Hippocampal formation (tissue), 2 donors: ENCODE measurements at regions not wholly inside any gene's neighbourhood (a gene's known extent, or its start where the extent isn't known, plus 50 kb on each side); places are given as distances from the start of the nearest gene placed in this dataset.
"Not testable (repeated sequence)": the region's sequence is repeated elsewhere in the genome, so short reads cannot be mapped to it uniquely, and the experiment has no call there.

ENCODE experiments used
- DNase-seq, 2 donors: peaks; one replicate each; lab custom pipeline; 2025; lab: John Stamatoyannopoulos, UW

DNA sequence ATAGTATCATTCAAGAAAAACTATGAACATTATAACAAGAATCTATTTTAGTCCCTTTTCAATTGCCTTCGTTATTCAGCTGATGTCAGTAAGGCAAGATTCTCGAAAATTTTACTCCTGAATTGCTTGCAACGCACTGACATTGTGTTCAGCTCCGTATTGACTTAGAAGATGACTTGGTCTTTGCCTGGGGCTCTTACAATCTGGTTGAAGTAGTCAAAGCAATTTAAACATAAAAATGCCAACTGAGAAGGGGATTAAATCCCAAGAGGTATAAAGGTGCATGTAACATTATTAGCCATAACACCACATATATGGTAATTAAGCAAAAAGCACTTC lies 507.1 kb downstream of the CENPC start:
- DNase-seq, result no peak

DNA sequence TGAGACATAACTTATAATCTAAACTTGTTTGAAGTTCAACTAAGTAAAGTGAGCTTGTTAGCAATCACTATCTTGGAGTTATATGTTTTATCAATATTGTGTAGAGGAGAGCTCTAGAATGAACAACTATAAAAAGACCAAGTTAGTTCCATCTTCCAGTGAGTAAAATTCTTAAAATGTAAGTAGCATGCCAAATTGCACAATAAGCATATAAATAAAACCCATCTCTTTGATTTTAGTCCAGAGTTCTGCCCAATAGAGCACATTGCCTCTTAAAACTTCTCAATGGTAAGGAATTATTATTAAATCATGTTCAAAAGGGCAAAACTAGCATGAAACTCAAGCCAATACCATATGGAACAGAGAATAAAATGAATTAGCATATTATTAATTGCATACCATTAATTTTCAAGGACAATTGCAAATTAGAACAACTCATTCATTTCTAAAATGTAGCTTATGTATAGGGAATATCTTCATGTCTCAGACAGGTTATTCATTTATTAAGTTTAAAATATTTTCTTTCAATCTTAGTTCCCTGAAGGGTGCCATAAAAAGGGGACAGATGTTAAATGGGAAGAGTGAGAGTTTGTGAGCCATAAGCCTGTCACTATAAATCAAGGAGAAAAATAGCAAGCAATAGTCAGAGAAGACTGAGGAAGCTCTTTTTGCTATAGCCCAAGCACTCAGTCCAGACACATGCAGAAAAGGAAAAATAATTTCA lies 507.6 kb downstream of the CENPC start:
- no peak for DNase-seq

DNA sequence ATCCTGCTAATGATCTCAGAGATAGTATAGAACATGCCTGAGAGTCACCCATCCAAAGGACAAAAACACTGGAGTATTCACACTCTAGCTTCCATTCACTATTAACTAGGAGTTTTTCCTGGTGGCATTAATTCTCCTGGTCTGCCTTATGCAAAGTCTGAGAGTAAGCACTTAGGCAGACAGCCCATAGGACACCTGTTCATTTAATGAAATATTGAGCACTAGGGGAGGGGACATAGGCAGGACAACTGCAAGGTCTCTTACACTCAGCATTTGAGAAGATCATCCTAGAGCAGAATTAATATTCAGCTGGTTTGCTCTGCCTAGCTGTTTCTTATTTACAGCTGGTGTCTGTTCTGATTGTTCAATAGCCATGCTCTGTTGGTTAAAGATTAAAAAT lies 508.5 kb downstream of the CENPC start:
- DNase-seq, result no peak

DNA sequence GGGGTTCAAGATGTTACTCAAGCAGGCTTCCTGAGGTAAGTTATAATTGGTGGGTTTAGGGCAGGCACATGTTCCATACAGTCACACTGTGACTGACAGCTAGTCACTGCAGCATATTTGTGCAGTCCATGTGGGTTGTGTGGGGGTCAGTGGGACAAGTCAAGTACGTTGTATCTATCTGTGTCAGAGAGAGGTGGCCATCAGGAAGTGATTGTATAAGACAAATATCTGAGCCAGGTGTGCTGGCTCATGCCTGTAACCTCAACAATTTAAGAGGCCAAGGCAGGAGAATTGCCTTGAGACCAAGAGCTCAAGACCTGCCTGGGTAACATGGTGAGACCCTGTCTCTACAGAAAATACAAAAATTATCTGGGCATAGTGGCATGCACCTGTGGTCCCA lies 509.3 kb downstream of the CENPC start:
- no peak for DNase-seq

DNA sequence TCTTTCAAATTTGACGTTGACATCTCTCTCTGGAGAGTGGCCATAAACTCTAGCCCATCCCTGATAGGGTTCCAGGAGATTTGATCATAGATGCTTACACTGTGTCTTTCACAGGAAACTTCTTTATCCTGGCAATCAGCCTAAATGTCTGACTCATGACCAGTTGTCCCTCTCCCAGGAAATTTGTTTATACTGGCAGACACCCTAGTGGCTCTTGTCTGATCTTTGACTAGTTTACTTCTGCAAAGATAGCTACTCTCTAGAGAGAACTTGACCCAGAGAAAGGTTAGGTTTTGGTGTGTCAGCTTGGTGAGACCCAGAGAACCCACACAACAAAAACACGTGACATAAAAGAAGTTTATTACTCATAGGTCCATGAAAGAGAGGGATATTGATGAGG lies 509.8 kb downstream of the CENPC start:
- DNase-seq, result no peak

DNA sequence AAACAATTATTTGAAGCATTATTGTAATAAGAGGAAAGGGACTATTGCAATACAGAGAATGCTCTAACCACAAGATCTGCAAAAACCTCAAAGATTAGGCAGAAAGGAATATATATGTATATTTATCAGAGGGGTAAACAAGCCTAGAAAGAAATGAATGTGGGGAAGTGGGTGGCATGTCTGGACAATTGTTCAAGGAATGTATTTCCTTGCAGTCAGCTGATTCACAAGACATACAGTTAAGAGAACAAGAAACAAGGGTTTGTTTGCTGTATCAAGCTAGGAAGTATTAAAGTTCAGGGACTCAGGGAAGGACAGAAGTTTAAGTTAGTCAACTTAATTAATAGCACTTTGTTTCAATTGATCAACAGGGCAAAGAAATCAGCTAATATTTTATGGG lies 514.7 kb downstream of the CENPC start:
- DNase-seq, result no peak

DNA sequence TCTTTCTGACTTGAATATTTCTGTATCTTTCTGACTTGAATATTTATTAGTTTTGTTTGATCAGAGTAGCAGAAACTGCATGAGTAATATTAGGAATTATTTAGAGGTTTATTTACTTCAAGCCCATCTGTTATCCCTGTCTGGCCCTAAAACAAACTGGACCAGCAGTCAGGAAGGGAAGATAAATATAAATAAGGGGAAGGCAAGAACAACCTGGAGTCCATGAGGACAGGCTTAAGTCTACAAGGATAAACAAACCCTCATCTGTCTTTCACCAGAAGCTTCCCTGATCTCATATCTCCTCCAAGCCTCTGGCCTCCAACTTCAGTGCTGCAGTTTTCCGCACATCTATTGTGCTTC lies 524.9 kb downstream of the CENPC start:
- no peak for DNase-seq

DNA sequence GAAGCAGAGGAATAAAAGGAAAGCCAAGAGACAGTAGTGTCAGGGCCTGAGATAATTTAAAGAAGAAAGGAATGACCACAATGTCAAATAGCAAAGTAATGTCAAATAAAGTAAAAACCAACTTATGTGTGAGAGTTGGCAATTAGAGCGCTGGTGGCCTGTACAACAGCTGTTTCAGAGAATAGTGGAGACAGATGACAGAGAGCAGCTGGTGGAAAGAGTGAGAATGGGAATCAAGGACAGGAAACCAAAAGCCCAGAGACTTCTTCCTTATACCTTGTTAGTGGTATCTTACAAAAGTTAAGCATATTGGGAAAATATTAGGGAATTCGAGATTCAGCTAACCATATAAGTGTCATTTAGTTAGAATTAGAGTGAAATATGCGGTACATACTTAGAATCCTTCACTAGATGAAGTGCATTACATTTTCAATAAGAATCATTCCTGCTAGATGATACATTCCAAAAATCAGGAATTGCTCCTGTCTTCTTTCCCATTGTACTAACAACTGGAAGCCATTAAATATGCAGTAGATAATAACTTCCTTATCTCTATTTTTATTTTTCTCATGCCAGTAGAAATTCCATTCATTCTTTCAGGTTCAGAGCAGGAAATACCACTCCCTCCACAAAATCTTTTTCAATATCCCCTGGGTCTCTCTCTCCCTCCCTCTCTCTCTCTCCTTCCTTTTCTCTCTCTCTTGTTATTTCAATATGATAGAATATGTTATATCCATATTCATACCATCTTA lies 525.4 kb downstream of the CENPC start:
- DNase-seq, result no peak

DNA sequence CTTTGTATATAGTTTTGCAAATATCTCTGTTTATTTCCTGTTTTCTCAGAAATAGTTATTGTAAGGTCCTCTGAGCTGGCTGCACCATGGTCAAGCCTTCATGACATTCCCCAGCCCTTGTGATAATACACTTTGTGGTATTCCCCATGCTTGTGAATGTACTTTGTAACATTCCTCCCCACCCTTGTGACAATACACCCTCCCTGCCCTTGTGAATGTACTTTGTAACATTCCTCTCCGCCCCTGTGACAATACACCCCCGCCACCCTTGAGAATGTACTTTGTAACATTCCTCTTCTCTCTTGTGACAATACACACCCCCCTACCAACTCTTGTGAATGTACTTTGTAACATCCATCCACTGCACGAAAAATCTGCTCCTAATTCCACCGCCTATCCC lies 530.7 kb downstream of the CENPC start:
- DNase-seq, result no peak

DNA sequence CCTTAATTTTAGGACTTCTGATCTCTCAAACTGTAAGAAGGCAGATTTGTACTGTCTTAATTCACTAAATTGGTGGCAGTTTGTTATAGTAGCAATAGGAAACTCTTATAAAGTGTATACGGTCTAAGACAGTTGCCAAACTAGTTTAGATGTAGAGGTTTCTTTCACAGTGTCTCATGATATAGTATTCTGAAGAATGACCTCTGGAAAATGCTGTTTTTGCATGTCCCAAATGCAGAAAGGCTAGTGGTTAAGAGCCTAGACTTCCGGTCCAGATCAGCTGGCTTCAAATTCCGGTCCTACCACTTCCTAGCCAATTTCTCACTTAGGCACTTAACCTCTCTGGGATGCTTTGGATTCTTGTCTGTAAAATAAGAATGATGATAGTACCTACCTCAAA lies 538.5 kb downstream of the CENPC start:
- no peak for DNase-seq

DNA sequence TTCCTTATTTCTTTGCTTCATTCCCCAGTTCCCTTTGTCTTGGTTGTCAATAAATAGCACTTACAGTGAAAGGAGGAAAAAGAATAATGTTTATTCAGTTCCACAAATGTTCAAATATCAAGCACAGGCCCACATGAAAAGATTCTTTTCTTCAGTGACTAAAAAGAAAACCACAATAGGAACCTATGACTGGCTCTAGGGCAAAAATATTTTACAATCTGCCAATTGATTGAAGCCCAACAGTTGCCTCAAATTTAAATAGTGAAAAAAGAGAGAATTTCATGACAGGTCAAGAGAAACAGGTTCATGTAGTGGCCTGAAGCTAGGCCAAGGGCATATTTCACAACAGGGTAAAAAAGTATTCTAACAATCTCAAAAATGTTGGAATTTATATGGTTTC lies 553.8 kb downstream of the CENPC start:
- no peak for DNase-seq

DNA sequence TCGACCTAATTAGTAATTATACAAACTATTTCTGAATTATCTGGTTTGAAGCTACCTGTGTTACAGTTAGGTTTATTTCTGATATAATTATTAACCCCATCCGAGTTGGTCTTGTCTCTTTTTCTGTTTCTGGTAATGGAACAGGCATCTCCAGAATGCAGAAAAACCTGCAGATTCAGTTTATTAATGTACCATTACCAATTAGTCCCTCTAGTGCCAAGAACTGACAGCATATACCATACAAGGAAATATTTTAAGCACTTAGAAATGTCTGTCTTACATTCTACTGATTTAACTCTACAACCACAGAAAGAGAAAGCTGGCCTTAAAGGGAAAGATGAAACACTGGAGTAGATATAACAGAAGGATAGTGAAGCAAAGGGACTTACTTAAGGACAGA lies 570.6 kb downstream of the CENPC start:
- no peak for DNase-seq

DNA sequence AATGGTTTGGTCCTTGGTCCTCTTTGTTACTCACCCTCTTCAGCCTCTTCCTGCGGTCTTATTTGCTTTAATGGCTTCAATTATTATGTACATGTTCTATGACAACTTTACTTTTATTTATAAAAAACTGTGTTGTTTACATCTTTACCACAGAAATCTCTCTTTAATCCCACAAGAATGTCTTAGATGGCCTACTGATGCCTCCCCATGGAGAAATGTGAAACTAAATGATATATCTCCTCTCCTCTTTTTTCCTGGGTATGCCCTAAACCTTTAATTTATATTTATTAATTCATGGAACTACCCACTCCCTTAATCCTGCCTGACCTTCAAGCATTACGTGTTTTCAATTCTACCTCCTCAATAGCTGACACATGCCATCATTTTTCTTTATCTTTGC lies 573.2 kb downstream of the CENPC start:
- no peak for DNase-seq

DNA sequence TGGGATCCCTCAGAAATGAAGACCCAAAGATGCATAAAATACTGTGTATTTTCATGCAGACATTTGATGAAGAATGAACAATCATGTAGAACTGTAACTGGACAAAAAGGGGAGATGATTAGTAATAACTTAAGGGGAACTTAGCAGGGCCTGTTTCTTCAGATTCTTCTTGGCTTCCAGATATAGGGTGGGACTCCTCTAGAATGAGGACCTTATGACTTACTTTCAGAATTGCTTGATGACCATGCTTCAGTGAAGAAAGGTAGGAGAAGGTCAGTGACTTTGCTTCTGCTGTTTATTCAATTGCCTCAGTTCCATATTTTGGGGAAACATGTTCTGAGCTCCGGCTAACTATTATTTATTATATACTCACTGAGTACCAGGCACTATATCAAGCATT lies 580.8 kb downstream of the CENPC start:
- DNase-seq, result no peak

DNA sequence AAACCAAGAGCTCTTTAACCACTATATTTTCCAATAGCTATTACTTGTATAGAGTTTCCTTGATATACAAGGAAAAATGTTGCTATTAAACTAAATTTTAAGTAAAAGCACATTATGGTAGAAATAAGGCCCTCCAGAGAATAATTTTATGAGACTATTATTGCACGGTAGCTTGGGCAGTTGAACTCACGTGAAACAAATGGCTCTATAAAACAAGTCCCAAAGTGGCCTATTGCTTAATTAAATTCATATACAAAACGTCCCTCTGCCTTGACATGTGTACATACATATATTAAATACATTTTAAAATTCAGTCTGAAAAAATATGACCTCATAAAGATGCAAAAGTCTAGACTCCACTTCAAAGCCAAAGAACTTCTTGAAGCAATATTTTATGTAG lies 582.2 kb downstream of the CENPC start:
- no peak for DNase-seq

DNA sequence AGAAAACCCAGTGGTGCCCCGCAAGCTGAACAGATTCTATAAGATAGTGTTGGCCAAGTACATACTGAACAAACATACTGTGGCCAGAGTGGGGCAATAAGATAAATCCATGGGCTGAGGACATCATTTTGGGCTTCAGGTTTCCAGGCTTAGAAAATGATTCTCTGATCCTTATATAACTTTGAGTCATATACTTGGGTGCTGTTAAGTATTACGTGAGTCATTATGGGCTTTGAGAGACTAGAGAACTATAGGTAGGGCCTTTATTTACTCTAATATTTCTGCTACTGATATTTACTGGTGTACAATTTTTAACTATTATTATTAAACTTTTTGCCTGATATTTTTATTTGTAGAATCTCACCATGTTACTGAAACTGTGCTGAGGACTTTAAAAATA lies 586.1 kb downstream of the CENPC start:
- DNase-seq, result no peak

DNA sequence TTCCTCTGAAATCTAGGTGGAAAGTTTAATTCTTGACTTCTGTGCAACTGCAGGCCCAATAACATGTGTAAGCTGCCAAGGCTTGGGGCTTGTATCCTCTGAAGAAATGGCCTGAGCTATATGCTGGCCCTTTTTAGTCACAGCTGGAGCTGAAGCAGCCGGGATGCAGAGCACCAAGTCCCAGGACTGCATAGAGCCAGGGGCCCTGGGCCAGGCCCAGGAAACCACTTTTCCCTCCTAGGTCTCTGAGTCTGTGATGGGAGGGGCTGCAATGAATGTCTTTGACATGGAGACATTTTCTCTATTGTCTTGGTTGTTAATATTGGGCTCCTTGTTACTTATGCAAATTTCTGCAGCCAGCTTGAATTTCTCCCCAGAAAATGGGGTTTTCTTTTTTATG lies 588.5 kb downstream of the CENPC start:
- DNase-seq, result no peak

DNA sequence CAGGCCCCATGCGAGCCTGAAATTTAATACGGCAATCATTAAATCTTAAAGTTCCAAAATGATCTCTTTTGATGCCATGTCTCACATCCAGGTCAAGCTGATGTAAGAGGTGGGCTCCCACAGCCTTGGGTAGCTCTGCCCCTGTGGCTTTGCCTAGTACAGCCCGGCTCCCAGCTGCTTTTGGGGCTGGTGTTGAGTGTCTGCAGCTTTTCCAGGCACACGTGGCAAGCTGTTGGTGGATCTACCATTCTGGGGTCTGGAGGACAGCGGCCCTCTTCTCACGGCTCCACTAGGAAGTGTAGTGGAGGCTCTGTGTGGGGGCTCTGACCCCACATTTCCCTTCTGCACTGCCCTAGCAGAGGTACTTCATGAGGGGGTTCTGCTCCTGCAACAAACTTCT lies 588.9 kb downstream of the CENPC start:
- no peak for DNase-seq

DNA sequence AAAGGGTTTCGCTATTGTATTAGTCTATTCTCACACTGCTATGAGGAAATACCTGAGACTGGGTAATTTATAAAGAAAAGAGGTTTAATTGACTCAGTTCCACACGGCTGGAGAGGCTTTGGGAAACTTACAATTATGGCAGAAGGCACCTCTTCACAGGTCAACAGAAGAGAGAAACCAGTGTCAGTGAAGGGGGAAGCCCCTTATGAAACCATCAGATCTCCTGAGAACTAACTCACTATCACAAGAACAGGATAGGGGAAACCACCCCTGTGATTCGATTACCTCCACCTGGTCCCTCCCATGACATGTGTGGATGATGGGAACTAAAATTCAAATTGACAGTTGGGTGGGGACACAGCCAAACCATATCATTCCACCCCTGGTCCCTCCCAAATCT lies 589.5 kb downstream of the CENPC start:
- no peak for DNase-seq

DNA sequence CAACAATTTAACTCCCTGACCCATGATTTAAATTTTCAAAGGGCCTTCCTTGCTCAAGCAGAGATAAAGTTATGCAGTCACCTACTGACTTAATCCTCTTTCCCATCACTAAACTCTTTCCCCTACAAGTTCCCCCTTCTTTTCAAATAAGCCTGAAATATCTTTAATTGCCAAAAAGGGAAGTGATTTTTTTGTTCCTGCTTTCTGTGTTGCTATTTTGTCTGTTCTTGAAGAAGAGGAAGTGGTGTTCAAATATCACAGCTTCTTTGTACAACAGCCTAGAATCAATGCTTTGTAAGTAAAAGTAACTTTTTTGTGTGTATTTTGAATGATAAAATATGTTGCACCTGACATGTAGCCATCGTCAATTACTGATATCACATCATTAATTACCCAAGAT lies 595.9 kb downstream of the CENPC start:
- no peak for DNase-seq

DNA sequence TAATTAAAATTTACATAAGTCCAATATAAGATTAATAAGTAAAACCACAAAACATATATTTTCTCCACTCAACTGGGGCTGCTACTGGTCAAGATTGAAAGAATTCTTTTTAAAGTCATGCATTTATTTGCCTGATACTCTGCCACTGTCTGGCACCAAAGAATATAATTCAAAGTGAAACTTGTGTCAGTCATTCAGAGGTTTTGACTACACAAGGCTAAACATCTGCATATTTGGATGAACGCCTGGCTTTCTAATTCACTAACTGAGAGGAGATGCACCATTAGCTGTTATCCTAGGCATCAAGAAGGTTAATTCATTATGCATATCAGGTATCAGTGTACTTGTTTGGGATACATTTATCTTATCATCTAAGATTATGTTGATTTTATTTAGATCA lies 598.5 kb downstream of the CENPC start:
- DNase-seq, result no peak

DNA sequence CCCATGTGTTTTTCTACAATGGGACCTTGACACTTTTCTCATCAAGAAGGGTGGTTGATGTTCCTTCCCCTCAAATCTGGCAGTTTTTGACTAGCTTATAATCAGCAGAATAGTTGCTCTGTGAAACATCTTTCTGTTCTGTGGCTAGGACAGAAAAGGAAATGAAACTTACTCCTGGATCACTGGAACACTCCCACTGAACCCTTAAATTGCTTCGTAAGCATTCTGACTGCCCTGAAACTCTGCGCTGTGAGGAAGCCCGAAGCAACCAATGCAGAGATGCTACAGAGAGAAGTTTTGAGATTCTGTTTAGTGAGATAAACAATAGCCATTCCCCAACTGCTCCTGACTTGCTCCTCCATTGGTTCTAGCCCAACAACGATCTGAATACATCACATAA lies 602.2 kb downstream of the CENPC start:
- DNase-seq, result peak in 1 of 2 donors; percentile 16

DNA sequence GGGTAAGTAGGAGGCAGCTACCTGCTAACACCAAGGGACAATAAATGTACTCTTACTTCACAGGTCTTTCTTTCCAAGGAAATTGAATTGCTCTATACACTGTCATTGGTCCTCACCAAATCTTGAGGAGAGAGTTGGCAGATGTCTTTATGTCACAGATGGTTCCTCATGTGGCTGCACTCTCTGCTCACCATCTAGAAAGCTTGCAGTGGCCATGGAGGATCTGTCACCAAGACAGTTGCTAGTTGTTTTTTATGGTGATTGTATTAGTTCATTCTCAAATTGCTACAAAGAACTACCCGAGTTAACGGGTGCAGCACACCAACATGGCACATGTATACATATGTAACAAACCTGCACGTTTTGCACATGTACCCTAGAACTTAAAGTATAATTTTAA lies 613.3 kb downstream of the CENPC start:
- DNase-seq, result not testable (repeated sequence)

DNA sequence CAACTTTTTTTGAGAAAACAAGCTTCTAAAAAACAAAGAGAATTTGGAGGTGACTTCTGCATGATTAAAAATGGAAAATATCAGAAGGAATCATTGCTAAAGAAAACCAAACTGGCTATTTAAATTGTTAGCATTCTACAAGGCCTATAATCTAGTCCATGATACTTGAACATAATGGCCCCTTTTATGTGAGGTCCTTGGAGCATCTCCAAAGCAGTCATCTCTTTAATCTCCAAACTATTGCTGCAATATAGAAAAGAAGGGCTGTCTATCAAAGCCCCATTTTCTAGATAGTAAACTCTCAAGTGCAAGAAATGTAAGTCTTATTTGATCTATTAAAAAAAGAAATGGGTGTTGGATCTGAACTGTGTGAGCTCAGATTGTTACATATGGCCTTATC lies 615.1 kb downstream of the CENPC start:
- no peak for DNase-seq
